ENCODE measurements at regions not wholly inside any gene's neighbourhood (a gene's known extent, or its start where the extent isn't known, plus 50 kb on each side); places are given as distances from the start of the nearest gene placed in this dataset.

GRCh38 chr6:56708810-56709597 is 66.3 kb upstream of the DST start:
- TF ChIP-seq POLR2AphosphoS5 (IDR thresholded peaks at IDR 0.05; ENCODE audit: low read depth, low read length) = no peak
- TF ChIP-seq REST (IDR thresholded peaks at IDR 0.05; ENCODE audit: low read depth) = no peak
- no peak for TF ChIP-seq YY1 (IDR thresholded peaks at IDR 0.05; ENCODE audit: extremely low read depth, insufficient replicate concordance, low read depth, low read length)
- TF ChIP-seq SIN3A (IDR thresholded peaks at IDR 0.05; ENCODE audit: low read depth) = no peak
- no peak for TF ChIP-seq POLR2A (IDR thresholded peaks at IDR 0.05; ENCODE audit: borderline replicate concordance, extremely low read depth, insufficient read depth, insufficient read length)
- no peak for TF ChIP-seq ZFX (IDR thresholded peaks at IDR 0.05)
- peak; percentile 43 to 67 (median 64); a peak in 5 of 6 replicates for TF ChIP-seq CTCF (IDR thresholded peaks at IDR 0.05 in 2 of 3, conservative IDR thresholded peaks at IDR 0.05 in 1 of 3; ENCODE audit: borderline replicate concordance in 1 of 3, insufficient read depth in 1 of 3, low read depth in 2 of 3, low read length in 2 of 3)
